Endothelial cell of umbilical vein (primary cell): ENCODE measurements at regions not wholly inside any gene's neighbourhood (a gene's known extent, or its start where the extent isn't known, plus 50 kb on each side); places are given as distances from the start of the nearest gene placed in this dataset.

Experiments
- BruUV-seq: library from RNA; stranded (reverse); fragments of 400-500 nt; replicated peaks from 2 replicates; lab custom pipeline; 2021; lab: Mats Ljungman, UMichigan
- CTCF ChIA-PET: fragments of 300-600, 350-600 bp; sonication (Branson Sonifier 250); formaldehyde crosslinking; loops from one replicate; lab custom pipeline; 2021; ENCODE audit warnings: antibody characterized with exemption, inconsistent platforms; lab: Charles Lee
- POLR2A ChIA-PET: fragments of 300-600, 350-600 bp; sonication (Branson Sonifier 250); formaldehyde crosslinking; loops from one replicate; lab custom pipeline; 2021; ENCODE audit warnings: antibody characterized with exemption, inconsistent platforms; lab: Charles Lee
- DNase-seq: peaks from one replicate; pipeline ENCODE4 v3.0.0-alpha.2; 2011; ENCODE audit warnings: low read depth, low spot score
- FAIRE-seq: peaks from 2 replicates; lab custom pipeline; 2011; peaks lifted over from hg19 to GRCh38; lab: Jason Lieb, UNC
- H2AFZ ChIP-seq: 2 replicates; pipeline ENCODE4 v1.6.0; 2012; ENCODE audit warnings: low read depth, low read length, control low read depth, inconsistent platforms
- H3K27ac ChIP-seq: 2 replicates; pipeline ENCODE4 v1.5.1; 2011; ENCODE audit warnings: low read depth, mild to moderate bottlenecking, control low read depth, low read length, moderate library complexity; ENCODE audit not compliant: insufficient read depth
- H3K27me3 ChIP-seq, 2 experiments: 2 replicates each; pipeline versions ENCODE4 v1.6.0 to v1.6.1; 2011; ENCODE audit warnings: low read length in 2 of 2, mixed read lengths in 1 of 2; ENCODE audit not compliant: control insufficient read depth in 2 of 2, insufficient read depth in 2 of 2
- H3K36me3 ChIP-seq, 2 experiments: 2 replicates in 1 of 2; 3 replicates in 1 of 2; pipeline ENCODE4 v1.5.1; 2011; ENCODE audit warnings: low read length in 2 of 2, mild to moderate bottlenecking in 1 of 2, moderate library complexity in 1 of 2; ENCODE audit not compliant: control insufficient read depth in 2 of 2, insufficient read depth in 2 of 2; ENCODE audit errors: extremely low read depth in 1 of 2
- H3K4me1 ChIP-seq: 3 replicates; pipeline ENCODE4 v1.5.1; 2011; ENCODE audit warnings: mild to moderate bottlenecking, low read length; ENCODE audit not compliant: control insufficient read depth, insufficient read depth; ENCODE audit errors: extremely low read depth
- H3K4me2 ChIP-seq: 2 replicates; pipeline ENCODE4 v1.6.1; 2011; ENCODE audit warnings: low read length, control low read depth, mixed read lengths; ENCODE audit not compliant: insufficient read depth
- H3K4me3 ChIP-seq, 3 experiments: fragments of 200-600 bp in 1 of 3; sonication (generic), shearing (Covaris generic) in 1 of 3; replicated peaks in 1 of 3; 2 replicates each; pipeline ENCODE4 v1.5.1; 2011 to 2016; ENCODE audit warnings: control low read depth in 3 of 3, low read length in 3 of 3, mild to moderate bottlenecking in 2 of 3, inconsistent platforms in 1 of 3, low read depth in 1 of 3, moderate library complexity in 1 of 3; ENCODE audit not compliant: insufficient read depth in 1 of 3
- H3K79me2 ChIP-seq: 2 replicates; pipeline ENCODE4 v1.6.0; 2012; ENCODE audit warnings: low read length, inconsistent platforms; ENCODE audit not compliant: control insufficient read depth, insufficient read depth
- H3K9ac ChIP-seq: replicated peaks from 2 replicates; pipeline ENCODE3; 2011; ENCODE audit warnings: low read length, control low read depth; ENCODE audit not compliant: insufficient read depth; ENCODE audit errors: extremely low read depth
- H3K9me1 ChIP-seq: replicated peaks from 3 replicates; pipeline ENCODE4 v1.6.0; 2011; ENCODE audit warnings: mild to moderate bottlenecking, low read length; ENCODE audit not compliant: control insufficient read depth, insufficient read depth; ENCODE audit errors: extremely low read depth
- H3K9me3 ChIP-seq: replicated peaks from 2 replicates; pipeline ENCODE4 v1.5.1; 2012; ENCODE audit warnings: low read length, inconsistent platforms; ENCODE audit not compliant: control insufficient read depth, insufficient read depth
- H4K20me1 ChIP-seq: replicated peaks from 2 replicates; pipeline ENCODE3; 2011; ENCODE audit warnings: mild to moderate bottlenecking, low read length; ENCODE audit not compliant: control insufficient read depth, insufficient read depth; ENCODE audit errors: extremely low read depth
- EZH2 ChIP-seq: IDR thresholded peaks from 2 replicates; pipeline ENCODE4 v1.6.1; 2012; ENCODE audit warnings: borderline replicate concordance, low read depth, mild to moderate bottlenecking, moderate library complexity, low read length, inconsistent platforms; ENCODE audit not compliant: severe bottlenecking
- FOS ChIP-seq: IDR thresholded peaks from 2 replicates; pipeline ENCODE4 v1.6.1; 2011; ENCODE audit warnings: mild to moderate bottlenecking, low read length, moderate library complexity, borderline replicate concordance; ENCODE audit not compliant: insufficient read depth
- GATA2 ChIP-seq: IDR thresholded peaks from 2 replicates; pipeline ENCODE4 v1.7.0; 2011; ENCODE audit warnings: low read depth, mild to moderate bottlenecking, moderate library complexity, mixed read lengths, low read length; ENCODE audit not compliant: insufficient read length, insufficient read depth
- JUN ChIP-seq: IDR thresholded peaks from 2 replicates; pipeline ENCODE4 v1.6.1; 2011; ENCODE audit warnings: borderline replicate concordance, low read depth; ENCODE audit not compliant: insufficient read length, insufficient read depth
- MYC ChIP-seq: IDR thresholded peaks from one replicate; pipeline ENCODE4 v1.6.1; 2011; ENCODE audit warnings: mild to moderate bottlenecking, low read depth, low read length
- POLR2A ChIP-seq: IDR thresholded peaks from 2 replicates; pipeline ENCODE4 v1.6.1; 2012; ENCODE audit warnings: low read depth, mild to moderate bottlenecking, control low read depth, low read length
- POLR2AphosphoS5 ChIP-seq: IDR thresholded peaks from 2 replicates; pipeline ENCODE4 v1.6.1; 2012; ENCODE audit warnings: low read depth, mild to moderate bottlenecking, control low read depth, low read length, moderate library complexity; ENCODE audit not compliant: insufficient read depth
- dilution Hi-C: fragments of 300-500 bp; cut with MboI; formaldehyde crosslinking; loops from one replicate; pipeline ENCODE4 v1.15.0; 2019; ENCODE audit warnings: low sequenced_read_pairs; ENCODE audit not compliant: extremely low pct_ligation_motif_present
- intact Hi-C: fragments of 100-400 bp; cut with micrococcal nuclease; formaldehyde crosslinking; loops from one replicate; pipeline ENCODE4 v1.10.0; 2022
- TF ChIP-seq, protein P1 (sequence below), 2 donors: IDR thresholded peaks; 1 replicate in 1 of 2; 2 replicates in 1 of 2; pipeline ENCODE4 v1.5.1; 2011; ENCODE audit warnings: low read length in 2 of 2, mild to moderate bottlenecking in 2 of 2, moderate library complexity in 2 of 2, control low read depth in 1 of 2, inconsistent platforms in 1 of 2, low read depth in 1 of 2; ENCODE audit not compliant: insufficient read depth in 1 of 2; ENCODE audit errors: extremely low read depth in 1 of 2
- TF ChIP-seq, protein P2 (sequence below): IDR thresholded peaks from 2 replicates; pipeline ENCODE4 v1.6.1; 2011; ENCODE audit not compliant: insufficient read depth, insufficient read length

DNA sequence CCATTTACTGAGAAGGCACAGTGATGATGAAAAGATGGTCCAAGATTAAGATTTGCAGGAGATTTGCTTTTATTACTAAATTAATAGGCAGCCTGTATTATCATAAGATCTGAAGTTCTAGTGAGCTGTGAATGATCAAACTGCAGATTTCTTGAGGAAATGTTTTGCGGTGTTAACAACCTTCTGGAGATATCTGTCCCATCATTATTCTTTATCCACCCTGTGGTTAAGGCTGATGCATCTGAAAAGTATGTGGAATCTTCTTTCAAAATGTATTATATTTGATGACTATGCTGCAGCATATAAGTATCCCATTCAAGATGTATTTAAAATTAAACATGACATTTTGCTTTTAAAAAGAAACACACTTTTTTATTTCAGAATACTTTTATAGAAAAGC is 150.3 kb downstream of the POLR1F start:
- no TSS peak for BruUV-seq
- ChIA-PET POLR2A (no interaction called here), CTCF (no interaction called here)
- Histone ChIP-seq H2AFZ (no peak overlapping the region), H3K4me2 (no peak overlapping the region), H3K9me3 (no peaks in the 10 kb centered on the region), H3K4me1 (no peaks in the 10 kb centered on the region), H3K27me3 (no peaks in the 10 kb centered on the region), H3K4me3 (no peak overlapping the region), H3K36me3 (no peaks in the 10 kb centered on the region), H4K20me1 (no peaks in the 10 kb centered on the region), H3K79me2 (no peaks in the 10 kb centered on the region), H3K27ac (no peak overlapping the region), H3K9me1 (no peaks in the 10 kb centered on the region), H3K9ac (no peak overlapping the region)
- DNase-seq (no peak), FAIRE-seq (no peak)
- intact Hi-C loops = no loop called here
- dilution Hi-C loops = no loop called here
- TF ChIP-seq POLR2AphosphoS5 = no peak
- TF ChIP-seq, protein P1, sequence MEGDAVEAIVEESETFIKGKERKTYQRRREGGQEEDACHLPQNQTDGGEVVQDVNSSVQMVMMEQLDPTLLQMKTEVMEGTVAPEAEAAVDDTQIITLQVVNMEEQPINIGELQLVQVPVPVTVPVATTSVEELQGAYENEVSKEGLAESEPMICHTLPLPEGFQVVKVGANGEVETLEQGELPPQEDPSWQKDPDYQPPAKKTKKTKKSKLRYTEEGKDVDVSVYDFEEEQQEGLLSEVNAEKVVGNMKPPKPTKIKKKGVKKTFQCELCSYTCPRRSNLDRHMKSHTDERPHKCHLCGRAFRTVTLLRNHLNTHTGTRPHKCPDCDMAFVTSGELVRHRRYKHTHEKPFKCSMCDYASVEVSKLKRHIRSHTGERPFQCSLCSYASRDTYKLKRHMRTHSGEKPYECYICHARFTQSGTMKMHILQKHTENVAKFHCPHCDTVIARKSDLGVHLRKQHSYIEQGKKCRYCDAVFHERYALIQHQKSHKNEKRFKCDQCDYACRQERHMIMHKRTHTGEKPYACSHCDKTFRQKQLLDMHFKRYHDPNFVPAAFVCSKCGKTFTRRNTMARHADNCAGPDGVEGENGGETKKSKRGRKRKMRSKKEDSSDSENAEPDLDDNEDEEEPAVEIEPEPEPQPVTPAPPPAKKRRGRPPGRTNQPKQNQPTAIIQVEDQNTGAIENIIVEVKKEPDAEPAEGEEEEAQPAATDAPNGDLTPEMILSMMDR (IDR thresholded peaks at IDR 0.05; ENCODE audit: extremely low read depth in 1 of 2, insufficient read depth in 1 of 2, low read depth in 1 of 2, low read length in 2 of 2) = no peak
- TF ChIP-seq MYC = no peak
- TF ChIP-seq GATA2 = no peak
- no peak for TF ChIP-seq FOS
- TF ChIP-seq, protein P2, sequence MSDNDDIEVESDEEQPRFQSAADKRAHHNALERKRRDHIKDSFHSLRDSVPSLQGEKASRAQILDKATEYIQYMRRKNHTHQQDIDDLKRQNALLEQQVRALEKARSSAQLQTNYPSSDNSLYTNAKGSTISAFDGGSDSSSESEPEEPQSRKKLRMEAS = no peak
- no peak for TF ChIP-seq JUN
- TF ChIP-seq POLR2A = no peak
- no peak for TF ChIP-seq EZH2
